ENCODE measurements at regions not wholly inside any gene's neighbourhood (a gene's known extent, or its start where the extent isn't known, plus 50 kb on each side); places are given as distances from the start of the nearest gene placed in this dataset.

- peaks cover 1% of the 10 kb centered on the region for H3K9me3 Mint-ChIP-seq
- H3K27ac Mint-ChIP-seq, result no peak overlapping the region
- no peaks in the 10 kb centered on the region for H3K27me3 Mint-ChIP-seq
- H3K36me3 Mint-ChIP-seq, result no peaks in the 10 kb centered on the region
- no peak overlapping the region for H3K4me3 Mint-ChIP-seq
- H3K4me1 Mint-ChIP-seq, result no peaks in the 10 kb centered on the region
- DNase-seq (ENCODE audit: low spot score in 2 of 2) (no peak), ATAC-seq (ENCODE audit: low read depth) (no peak)
These were observed 2005.7 kb downstream of the NCAM2 start for GRCh38 chr21:23003951-23004350.

DNA sequence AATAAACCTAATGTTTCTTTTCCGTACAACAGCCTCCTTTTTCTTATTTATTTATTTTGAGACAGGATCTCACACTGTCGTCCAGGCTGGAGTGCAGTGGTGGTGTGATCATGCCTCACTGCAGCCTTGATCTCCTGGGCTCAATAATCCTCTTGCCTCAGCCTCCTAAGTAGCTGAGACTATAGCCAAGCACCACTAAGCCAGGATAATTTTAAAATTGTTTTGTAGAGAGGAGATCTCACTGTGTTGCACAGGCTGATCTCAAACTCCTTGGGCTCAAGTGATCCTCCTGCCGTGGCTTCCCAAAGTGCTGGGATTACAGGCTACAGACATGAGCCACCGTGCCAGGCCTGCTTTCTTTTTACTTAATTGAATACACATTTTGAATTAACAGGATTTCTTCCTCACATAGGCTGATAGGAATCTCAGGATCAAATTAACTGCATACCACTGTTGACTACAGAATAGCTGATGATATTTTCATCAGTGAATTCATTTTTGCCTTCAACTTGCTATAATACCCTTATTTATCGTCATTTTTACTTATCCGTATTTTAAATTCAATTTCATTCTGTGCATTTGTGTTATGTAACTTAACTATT lies 2010.5 kb downstream of the NCAM2 start:
- DNase-seq (ENCODE audit: low spot score in 2 of 2) (no peak), ATAC-seq (ENCODE audit: low read depth) (no peak)
- H3K4me3 Mint-ChIP-seq, result no peak overlapping the region
- no peaks in the 10 kb centered on the region for H3K27me3 Mint-ChIP-seq
- no peak overlapping the region for H3K27ac Mint-ChIP-seq
- no peaks in the 10 kb centered on the region for H3K36me3 Mint-ChIP-seq
- no peaks in the 10 kb centered on the region for H3K4me1 Mint-ChIP-seq
- H3K9me3 Mint-ChIP-seq, result peaks cover 1% of the 10 kb centered on the region

DNA sequence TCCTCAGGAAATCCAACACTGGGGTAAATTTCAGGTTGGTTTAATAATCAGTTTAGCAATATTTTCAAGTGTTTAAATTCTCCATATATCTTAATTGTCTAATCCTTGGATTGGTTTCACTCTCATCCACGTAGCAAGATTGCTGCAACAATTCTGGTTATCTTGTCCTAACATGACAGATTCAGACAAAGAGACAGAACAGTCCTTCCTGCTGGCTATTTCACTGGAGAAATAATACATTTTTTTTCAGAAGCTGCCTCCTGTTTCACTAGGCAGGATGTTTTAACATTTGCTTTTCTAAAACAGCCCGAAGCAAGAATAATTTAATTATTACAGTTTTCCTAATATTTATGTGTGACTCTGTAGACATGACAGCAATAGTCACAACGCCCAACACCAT lies 2011.2 kb downstream of the NCAM2 start:
- no peaks in the 10 kb centered on the region for H3K4me1 Mint-ChIP-seq
- DNase-seq (ENCODE audit: low spot score in 2 of 2) (no peak), ATAC-seq (ENCODE audit: low read depth) (no peak)
- no peaks in the 10 kb centered on the region for H3K27me3 Mint-ChIP-seq
- no peaks in the 10 kb centered on the region for H3K9me3 Mint-ChIP-seq
- no peak overlapping the region for H3K4me3 Mint-ChIP-seq
- no peak overlapping the region for H3K27ac Mint-ChIP-seq
- H3K36me3 Mint-ChIP-seq, result no peaks in the 10 kb centered on the region

- Mint-ChIP-seq H3K36me3 (no peaks in the 10 kb centered on the region), H3K27me3 (no peaks in the 10 kb centered on the region), H3K27ac (no peak overlapping the region), H3K4me3 (no peak overlapping the region), H3K4me1 (no peaks in the 10 kb centered on the region), H3K9me3 (no peaks in the 10 kb centered on the region)
- ATAC-seq (ENCODE audit: low read depth), result no peak
- DNase-seq (ENCODE audit: low spot score in 2 of 2), result no peak
These were observed 2015.8 kb downstream of the NCAM2 start for GRCh38 chr21:23014021-23014420.

DNA sequence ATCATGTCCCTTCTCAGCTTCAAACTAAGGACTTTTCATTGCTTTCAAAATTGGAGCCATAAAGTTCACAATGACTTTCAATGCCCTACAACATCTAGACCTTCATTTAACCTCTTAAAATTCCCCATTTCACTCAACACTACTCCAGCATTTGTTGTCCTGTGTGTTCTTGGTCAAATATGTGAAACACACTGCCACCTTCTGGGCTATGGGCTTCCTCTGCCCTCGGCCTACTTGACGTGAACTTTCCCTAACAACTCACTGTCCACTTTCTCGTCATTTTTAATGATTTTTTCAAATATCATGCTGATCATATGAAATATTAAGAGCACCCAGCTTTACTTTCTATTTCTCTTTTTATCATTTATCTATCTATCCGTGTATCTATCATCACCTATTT lies 2018.4 kb downstream of the NCAM2 start:
- DNase-seq (ENCODE audit: low spot score in 2 of 2) (no peak), ATAC-seq (ENCODE audit: low read depth) (no peak)
- Mint-ChIP-seq H3K36me3 (no peaks in the 10 kb centered on the region), H3K27me3 (no peaks in the 10 kb centered on the region), H3K9me3 (no peaks in the 10 kb centered on the region), H3K4me3 (no peak overlapping the region), H3K27ac (no peak overlapping the region), H3K4me1 (no peaks in the 10 kb centered on the region)

- Mint-ChIP-seq H3K4me1 (no peaks in the 10 kb centered on the region), H3K27ac (no peak overlapping the region), H3K9me3 (no peaks in the 10 kb centered on the region), H3K36me3 (no peaks in the 10 kb centered on the region), H3K27me3 (no peaks in the 10 kb centered on the region), H3K4me3 (no peak overlapping the region)
- ATAC-seq (ENCODE audit: low read depth) (no peak), DNase-seq (ENCODE audit: low spot score in 2 of 2) (no peak)
These were observed 2019.8 kb downstream of the NCAM2 start for GRCh38 chr21:23017989-23018388.

GRCh38 chr21:23020969-23021368 lies 2022.8 kb downstream of the NCAM2 start:
- DNase-seq (ENCODE audit: low spot score in 2 of 2) (no peak), ATAC-seq (ENCODE audit: low read depth) (no peak)
- Mint-ChIP-seq H3K36me3 (no peaks in the 10 kb centered on the region), H3K4me1 (no peaks in the 10 kb centered on the region), H3K4me3 (no peak overlapping the region), H3K9me3 (no peaks in the 10 kb centered on the region), H3K27ac (no peak overlapping the region), H3K27me3 (no peaks in the 10 kb centered on the region)

- no peak overlapping the region for H3K4me3 Mint-ChIP-seq
- no peaks in the 10 kb centered on the region for H3K9me3 Mint-ChIP-seq
- no peak overlapping the region for H3K27ac Mint-ChIP-seq
These were observed 2023.3 kb downstream of the NCAM2 start for GRCh38 chr21:23021481-23021880.

DNA sequence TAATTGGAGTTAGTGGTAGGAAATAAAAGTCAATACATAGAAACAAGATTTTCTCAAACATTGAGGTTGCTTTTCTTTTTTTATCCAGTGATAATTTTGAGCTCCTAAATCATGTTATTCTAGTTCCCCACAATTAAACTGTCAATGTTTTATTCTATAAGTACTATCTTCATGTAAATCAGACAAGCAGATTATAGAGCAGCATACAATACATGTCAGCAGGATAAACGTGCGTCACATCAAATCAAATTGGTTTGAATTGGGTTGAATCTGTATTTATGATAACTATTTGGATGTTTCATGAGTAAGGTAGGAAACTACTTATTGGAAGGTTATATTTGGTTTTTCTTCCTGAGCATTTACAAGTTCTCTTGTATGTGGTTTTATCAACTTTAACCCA lies 2028.7 kb downstream of the NCAM2 start:
- ATAC-seq (ENCODE audit: low read depth) (no peak), DNase-seq (ENCODE audit: low spot score in 2 of 2) (no peak)
- Mint-ChIP-seq H3K9me3 (peaks cover 3% of the 10 kb centered on the region), H3K4me3 (no peak overlapping the region), H3K27me3 (no peaks in the 10 kb centered on the region), H3K27ac (no peak overlapping the region), H3K4me1 (no peaks in the 10 kb centered on the region), H3K36me3 (no peaks in the 10 kb centered on the region)

More at GRCh38 chr21:23021481-23021880, 2023.3 kb downstream of the NCAM2 start:
- DNase-seq (ENCODE audit: low spot score in 2 of 2) (no peak), ATAC-seq (ENCODE audit: low read depth) (no peak)
- H3K27me3 Mint-ChIP-seq, result no peaks in the 10 kb centered on the region
- no peaks in the 10 kb centered on the region for H3K4me1 Mint-ChIP-seq
- no peaks in the 10 kb centered on the region for H3K36me3 Mint-ChIP-seq

GRCh38 chr21:23039846-23040245 lies 2041.6 kb downstream of the NCAM2 start:
- H3K9me3 Mint-ChIP-seq, result no peaks in the 10 kb centered on the region
- H3K4me3 Mint-ChIP-seq, result no peak overlapping the region
- H3K4me1 Mint-ChIP-seq, result no peaks in the 10 kb centered on the region
- H3K36me3 Mint-ChIP-seq, result no peaks in the 10 kb centered on the region
- no peaks in the 10 kb centered on the region for H3K27me3 Mint-ChIP-seq
- H3K27ac Mint-ChIP-seq, result no peak overlapping the region
- ATAC-seq (ENCODE audit: low read depth), result no peak
- DNase-seq (ENCODE audit: low spot score in 2 of 2), result no peak

- Mint-ChIP-seq H3K27me3 (no peaks in the 10 kb centered on the region), H3K27ac (no peak overlapping the region), H3K4me3 (no peak overlapping the region), H3K9me3 (no peaks in the 10 kb centered on the region), H3K36me3 (no peaks in the 10 kb centered on the region), H3K4me1 (no peaks in the 10 kb centered on the region)
- ATAC-seq (ENCODE audit: low read depth), result no peak
- no peak for DNase-seq (ENCODE audit: low spot score in 2 of 2)
These were observed 2047.7 kb downstream of the NCAM2 start for GRCh38 chr21:23045955-23046354.

GRCh38 chr21:23067672-23068071 lies 2069.5 kb downstream of the NCAM2 start:
- DNase-seq (ENCODE audit: low spot score in 2 of 2) (no peak), ATAC-seq (ENCODE audit: low read depth) (no peak)
- no peaks in the 10 kb centered on the region for H3K36me3 Mint-ChIP-seq
- no peaks in the 10 kb centered on the region for H3K4me1 Mint-ChIP-seq
- no peak overlapping the region for H3K4me3 Mint-ChIP-seq
- H3K27me3 Mint-ChIP-seq, result no peaks in the 10 kb centered on the region
- peaks cover 2% of the 10 kb centered on the region for H3K9me3 Mint-ChIP-seq
- H3K27ac Mint-ChIP-seq, result no peak overlapping the region

- Mint-ChIP-seq H3K9me3 (peaks cover 4% of the 10 kb centered on the region), H3K27me3 (no peaks in the 10 kb centered on the region), H3K4me1 (no peaks in the 10 kb centered on the region), H3K27ac (no peak overlapping the region), H3K36me3 (no peaks in the 10 kb centered on the region), H3K4me3 (no peak overlapping the region)
- DNase-seq (ENCODE audit: low spot score in 2 of 2) (no peak), ATAC-seq (ENCODE audit: low read depth) (no peak)
These were observed 2085.0 kb downstream of the NCAM2 start for GRCh38 chr21:23083242-23083641.

- Mint-ChIP-seq H3K4me3 (no peak overlapping the region), H3K36me3 (no peaks in the 10 kb centered on the region), H3K4me1 (no peaks in the 10 kb centered on the region), H3K9me3 (peaks cover 1% of the 10 kb centered on the region), H3K27ac (no peak overlapping the region), H3K27me3 (no peaks in the 10 kb centered on the region)
- no peak for DNase-seq (ENCODE audit: low spot score in 2 of 2)
- no peak for ATAC-seq (ENCODE audit: low read depth)
These were observed 2095.1 kb downstream of the NCAM2 start for GRCh38 chr21:23093259-23093658.

DNA sequence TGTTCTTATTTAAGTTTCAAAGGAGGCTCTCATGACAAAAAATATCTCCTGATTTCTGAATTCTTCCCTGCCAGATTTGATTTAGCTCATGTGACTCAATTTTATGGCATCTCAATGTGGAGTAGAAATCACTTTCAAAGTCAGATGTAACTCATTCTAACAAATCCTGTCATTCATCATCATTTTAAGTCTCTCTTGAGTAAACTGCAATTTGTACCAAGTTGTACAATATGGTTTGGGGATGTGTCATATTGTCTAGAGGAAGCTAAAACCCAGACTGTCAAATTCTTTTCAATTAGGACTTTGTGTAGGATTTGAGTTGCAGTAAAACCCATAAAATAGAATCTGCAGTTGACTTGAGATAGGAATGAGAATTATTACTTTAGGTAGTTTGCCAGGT lies 2101.0 kb downstream of the NCAM2 start:
- no peaks in the 10 kb centered on the region for H3K4me1 Mint-ChIP-seq
- no peak for DNase-seq (ENCODE audit: low spot score in 2 of 2)
- H3K27ac Mint-ChIP-seq, result no peak overlapping the region
- no peaks in the 10 kb centered on the region for H3K36me3 Mint-ChIP-seq
- H3K4me3 Mint-ChIP-seq, result no peak overlapping the region
- H3K27me3 Mint-ChIP-seq, result no peaks in the 10 kb centered on the region
- no peaks in the 10 kb centered on the region for H3K9me3 Mint-ChIP-seq
- ATAC-seq (ENCODE audit: low read depth), result no peak
